8988T (cell line): ENCODE measurements at regions not wholly inside any gene's neighbourhood (a gene's known extent, or its start where the extent isn't known, plus 50 kb on each side); places are given as distances from the start of the nearest gene placed in this dataset.

Experiments
- DNase-seq: peaks from one replicate; pipeline ENCODE4 v3.0.0; 2011

- DNase-seq: no peak
Observed at GRCh38 chr1:56215086-56215485, 364.3 kb downstream of the PLPP3 start.

- DNase-seq: no peak
Observed at GRCh38 chr1:56213068-56213467, 366.3 kb downstream of the PLPP3 start.

- DNase-seq: no peak
Observed at GRCh38 chr1:56212143-56212542, 367.2 kb downstream of the PLPP3 start.

GRCh38 chr1:56206391-56206790, 373.0 kb downstream of the PLPP3 start:
- DNase-seq: no peak

- no peak for DNase-seq
Observed at GRCh38 chr1:56204206-56204605, 375.2 kb downstream of the PLPP3 start.

DNA sequence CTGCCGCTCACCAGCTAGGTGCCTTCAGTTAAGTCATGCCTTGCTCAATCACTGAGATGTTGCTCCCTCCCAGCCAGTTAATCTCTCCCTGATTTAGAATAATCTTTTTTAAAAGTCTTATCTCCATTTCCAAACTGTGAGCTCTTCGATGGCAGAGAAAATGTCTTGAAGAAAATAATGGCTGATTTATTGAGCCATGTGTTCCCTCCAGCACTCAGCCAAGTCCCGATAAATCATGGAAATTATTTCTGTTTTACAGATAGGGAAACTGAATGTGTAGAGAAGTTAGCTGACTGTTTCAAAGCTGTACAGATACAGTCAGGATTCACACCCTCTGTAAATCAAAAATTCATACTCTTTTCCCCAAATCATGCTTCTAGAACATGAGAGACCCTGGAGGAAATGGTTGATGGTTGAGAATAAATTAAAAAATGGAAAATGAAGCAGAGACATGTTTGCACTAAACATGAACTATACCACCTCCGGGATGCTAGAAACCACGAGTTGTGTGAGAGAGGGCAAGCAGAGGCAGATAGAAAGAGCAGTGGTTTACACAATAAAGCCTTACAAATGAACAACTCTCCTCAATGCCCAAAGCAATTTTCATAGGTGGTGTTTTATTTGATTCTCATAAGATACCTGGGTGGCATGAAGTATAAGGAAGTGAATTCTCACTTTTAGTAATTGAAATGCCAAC, 376.4 kb downstream of the PLPP3 start:
- DNase-seq: no peak

- DNase-seq: no peak
Observed at GRCh38 chr1:56202186-56202585, 377.2 kb downstream of the PLPP3 start.

DNA sequence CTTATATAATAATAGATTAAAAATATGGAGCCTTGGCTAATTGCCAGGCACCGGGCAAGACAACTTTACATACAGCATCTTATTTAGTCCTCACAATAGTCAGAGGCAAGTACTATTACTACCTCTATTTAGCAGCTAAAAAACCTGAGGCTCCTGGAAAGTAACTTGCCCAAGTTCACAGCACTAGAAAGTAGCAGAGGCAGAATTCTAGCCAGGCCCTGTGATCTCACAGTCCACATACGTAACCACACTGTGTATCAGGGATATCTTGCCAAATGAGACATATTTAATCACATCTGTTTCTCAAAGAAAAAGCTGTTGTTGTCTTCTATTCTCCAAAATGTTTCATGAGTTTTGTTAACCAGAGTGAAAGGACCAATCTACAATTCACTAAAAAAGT, 378.5 kb downstream of the PLPP3 start:
- DNase-seq: no peak

DNA sequence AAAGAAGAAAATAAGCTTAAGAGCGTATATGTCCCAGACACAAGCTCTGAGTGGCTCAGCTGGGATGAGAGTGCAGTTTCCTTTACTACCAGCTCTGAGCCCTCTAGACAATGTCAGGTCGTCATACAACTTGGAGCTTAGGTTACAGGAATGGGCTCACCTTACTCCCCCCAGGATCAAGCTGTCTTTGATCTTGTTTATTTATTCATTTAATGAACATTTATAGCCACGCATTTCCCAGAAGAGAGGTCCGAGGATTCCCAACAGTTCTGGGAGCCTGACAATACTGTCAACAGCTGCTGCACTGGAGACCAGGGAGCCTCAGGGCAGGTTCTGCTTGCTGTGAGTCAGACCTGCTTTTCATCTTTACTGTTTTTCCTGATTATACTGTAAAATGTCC, 378.9 kb downstream of the PLPP3 start:
- no peak for DNase-seq

GRCh38 chr1:56199956-56200355, 379.4 kb downstream of the PLPP3 start:
- no peak for DNase-seq

- no peak for DNase-seq
Observed at GRCh38 chr1:56199061-56199460, 380.3 kb downstream of the PLPP3 start.

DNA sequence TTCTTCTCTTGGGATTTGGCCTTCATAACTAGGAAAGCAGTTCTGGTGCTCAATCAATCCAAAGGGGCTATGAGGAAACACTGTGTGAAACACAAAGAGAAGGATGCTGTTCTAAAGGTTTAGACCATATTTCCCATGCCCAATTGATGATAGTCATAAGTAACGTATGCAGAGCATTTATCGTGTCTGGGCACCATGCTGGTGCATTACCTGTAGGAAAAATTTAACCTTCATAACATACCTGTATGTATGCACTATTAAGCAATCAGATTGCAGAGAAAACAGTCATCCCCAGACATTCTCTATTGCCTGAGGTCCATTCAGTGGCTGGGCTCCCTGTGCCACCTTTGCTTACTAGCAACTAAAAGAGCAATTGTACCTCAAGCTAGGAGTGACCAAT, 381.4 kb downstream of the PLPP3 start:
- DNase-seq: no peak

DNA sequence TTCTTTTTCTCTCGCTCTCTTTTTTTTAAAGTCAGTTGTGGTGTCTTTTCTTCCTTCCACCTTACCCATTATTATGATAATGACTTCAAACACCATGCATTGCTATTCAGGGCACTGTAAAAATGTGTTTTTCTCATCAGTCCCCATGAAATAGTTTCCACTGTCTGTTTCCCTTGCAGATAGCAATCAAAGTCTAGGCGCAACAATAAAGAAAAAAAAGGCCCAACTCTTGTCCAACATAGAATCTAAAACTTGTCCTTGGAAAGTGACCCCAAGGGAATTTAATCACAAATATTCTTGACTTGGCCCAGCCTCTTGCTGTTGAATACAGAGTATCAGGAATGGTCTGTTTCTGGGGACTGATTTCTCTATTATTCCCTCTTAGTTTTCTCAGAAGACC, 382.5 kb downstream of the PLPP3 start:
- DNase-seq: no peak

DNA sequence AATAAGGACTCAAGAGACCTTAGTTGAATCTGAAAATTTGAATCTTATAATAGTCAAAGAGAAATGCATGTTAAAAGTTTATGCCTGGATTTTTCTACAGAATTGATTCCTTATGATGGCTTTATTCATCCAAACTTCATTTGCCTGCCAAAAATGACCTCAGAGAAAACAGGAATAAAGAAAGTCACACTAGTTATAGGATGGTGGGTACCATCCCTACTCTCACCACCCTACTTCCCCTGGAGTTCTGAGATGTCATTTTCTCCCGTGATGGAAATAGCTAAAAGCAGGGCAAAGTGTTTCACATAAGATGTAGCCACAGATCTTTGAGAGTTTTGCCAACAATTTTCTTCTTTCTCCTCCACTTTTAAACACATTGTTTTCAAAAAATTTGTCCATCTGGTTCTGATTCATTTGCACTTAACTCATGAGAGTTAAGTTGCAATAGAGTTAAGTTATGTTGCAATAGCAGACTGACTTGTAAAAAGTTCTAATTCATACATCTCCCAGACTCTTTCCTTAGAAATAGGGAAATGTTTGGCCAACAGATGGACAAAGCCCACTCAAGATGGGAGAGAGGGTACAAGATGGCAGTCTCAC, 384.6 kb downstream of the PLPP3 start:
- DNase-seq: no peak

DNA sequence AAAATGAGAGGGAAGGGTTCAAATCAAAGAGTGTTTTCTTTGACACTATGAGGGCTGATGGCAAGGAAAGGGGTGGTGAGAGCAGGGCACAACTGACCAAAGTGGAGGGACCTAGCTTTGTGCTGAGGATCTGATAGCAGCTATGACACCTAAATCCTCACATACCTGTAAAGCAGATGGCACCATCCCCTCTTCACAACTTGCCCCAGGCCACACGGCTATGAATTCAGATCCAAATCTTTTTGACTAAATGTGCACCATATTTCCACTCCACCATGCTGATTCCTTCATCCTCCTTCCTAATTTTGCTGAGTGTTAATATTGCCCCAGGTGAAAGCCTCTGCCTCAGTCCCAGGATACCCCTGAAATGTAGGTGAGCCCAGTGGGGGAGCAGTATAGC, 385.7 kb downstream of the PLPP3 start:
- DNase-seq: no peak

DNA sequence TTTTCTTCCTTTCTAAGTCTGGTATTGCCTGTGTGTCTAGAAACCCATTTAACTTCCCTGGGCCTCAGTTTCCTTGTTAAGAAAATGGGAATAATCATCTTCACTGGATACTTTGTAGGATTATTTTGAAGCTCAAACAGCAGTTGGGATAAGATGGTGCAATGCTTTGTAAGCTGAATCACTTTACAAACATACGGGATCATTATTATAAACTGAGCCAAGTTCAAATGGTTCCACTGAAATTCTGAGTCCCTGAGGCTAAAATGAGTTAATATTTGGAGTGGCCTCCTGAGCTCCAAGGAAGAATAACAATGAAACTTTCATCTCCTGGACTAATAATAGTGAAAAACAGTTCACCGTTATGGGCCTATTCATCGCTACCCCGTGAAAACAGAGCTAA, 388.0 kb downstream of the PLPP3 start:
- DNase-seq: no peak

- DNase-seq: no peak
Observed at GRCh38 chr1:56190806-56191365, 388.5 kb downstream of the PLPP3 start.

DNA sequence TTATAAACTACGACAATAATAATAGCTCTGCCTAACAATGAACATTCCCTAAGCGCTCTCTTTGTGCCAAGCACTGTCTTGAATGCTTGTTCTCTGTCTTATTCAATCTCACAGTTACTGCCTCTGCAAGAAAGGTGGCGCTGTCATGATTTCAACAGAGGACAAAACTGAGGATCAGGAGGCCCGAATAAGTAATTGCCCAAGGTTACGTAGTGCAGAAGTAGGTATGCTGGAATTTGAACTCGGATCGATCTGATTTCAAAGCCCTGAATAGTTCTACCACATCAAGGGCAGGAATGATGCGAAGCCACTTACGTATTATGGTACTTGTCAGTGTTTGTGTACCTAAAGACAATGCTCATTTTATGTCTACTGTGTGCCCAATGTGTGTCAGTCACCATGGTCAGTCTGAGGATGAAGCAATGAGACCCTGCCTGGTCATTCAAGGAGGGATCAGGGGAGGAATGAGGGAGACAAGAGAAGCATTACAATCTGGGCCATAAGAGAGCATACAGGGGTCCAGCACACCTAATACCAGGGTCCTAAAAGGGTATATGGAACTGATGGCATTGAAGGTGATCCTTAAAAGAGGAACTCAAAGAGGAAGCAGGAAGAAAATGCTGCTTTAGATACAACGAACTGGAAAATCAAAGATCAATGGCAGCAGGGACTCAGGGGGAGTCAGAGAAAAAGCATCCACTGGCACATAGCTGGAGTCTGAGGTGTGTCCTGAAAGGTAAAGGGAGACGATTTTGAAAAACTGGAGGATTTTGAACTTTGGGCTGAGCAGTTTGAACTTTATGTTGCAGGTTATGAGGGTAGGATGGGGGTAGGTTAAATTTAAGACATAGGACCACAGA, 389.2 kb downstream of the PLPP3 start:
- no peak for DNase-seq

DNA sequence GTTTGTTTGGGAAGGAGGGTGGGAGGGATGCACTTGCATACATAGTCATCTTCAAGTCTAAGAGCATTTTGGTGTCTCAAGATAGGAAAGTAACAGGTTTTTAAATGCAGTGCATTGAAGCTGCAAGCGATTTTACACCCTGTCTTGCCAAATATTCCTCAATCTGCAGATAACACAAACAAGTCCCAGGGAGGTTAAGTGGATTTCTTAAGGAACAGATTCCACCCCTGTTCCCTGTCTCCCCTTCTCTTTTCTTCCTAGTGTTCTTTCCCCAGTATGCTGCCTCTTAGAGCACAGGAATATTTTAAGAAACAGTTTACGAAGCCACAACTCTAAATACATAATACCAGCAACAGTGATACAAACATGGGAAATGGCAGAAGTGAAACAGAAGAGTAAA, 389.9 kb downstream of the PLPP3 start:
- DNase-seq: no peak

DNA sequence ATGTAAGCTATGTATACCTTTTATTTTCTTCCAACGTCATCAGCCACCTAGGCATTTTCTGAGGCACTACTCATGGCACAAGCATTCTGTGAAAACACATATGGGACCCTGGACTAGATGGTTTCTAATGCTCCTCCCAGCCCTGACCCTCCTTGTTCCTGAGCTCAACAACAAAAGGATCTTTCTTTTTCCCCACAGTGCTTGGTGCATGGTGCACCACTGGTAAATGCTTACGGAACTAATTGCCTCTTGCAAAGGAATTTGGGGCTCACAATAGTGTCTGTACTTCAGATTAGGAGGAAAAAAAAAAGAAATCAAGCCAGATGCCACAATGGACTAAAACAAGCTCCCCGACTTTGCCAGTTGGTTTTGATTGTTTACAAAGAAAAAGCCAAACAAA, 390.5 kb downstream of the PLPP3 start:
- DNase-seq: no peak

DNA sequence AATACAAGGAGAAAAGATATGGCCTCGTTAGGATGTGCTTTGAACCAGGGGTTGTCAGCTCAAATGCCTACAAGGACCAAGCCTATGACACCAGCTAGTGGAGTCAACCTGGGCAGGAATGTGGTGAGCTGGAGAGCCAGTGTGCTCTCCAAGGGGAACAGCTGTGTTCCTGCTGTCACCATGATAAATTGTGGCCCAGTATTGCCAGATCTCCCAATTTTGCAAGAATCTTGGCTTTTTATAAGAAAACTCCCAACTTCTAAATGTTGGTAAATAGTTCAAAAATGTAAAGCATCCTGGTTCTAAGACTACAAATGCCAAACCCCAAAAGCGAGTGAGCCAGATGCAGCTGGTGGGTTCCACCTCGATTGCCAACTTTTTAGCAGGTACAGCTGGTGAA, 391.1 kb downstream of the PLPP3 start:
- DNase-seq: no peak

GRCh38 chr1:56187405-56187804, 392.0 kb downstream of the PLPP3 start:
- no peak for DNase-seq

- DNase-seq: no peak
Observed at GRCh38 chr1:56185493-56185892, 393.9 kb downstream of the PLPP3 start.

- no peak for DNase-seq
Observed at GRCh38 chr1:56183151-56183550, 396.2 kb downstream of the PLPP3 start.
